ENCODE measurements at regions not wholly inside any gene's neighbourhood (a gene's known extent, or its start where the extent isn't known, plus 50 kb on each side); places are given as distances from the start of the nearest gene placed in this dataset.
"Not testable (repeated sequence)": the region's sequence is repeated elsewhere in the genome, so short reads cannot be mapped to it uniquely, and the experiment has no call there.

DNA sequence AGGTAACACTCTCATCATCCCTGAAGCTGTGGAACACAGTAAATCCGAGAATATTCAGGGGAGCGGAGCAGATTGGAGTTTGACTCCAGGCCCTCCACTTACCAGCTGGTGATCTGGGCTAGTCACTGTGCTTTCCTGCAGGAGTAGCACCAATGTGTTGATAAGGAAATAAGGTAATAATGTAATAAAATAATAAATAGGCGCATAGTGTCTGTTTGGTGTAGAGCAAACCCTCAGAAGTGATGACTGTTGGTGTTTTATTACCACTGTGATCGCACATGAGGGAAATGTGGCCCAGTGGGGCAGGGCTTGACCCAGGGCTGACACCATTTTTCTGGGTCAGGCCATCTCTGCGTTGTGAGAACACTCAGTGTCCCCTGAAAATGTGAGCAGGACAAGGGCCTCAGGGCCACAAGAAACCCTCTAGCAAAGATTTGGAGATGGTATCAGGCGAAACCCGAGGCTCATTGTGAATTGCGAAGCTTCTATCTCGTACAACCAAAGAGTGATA is 563.9 kb upstream of the B3GAT1 start:
- H3K4me3 ChIP-seq (replicated peaks; ENCODE audit: low read depth, low read length), result no peak overlapping the region
- no peak for DNase-seq (ENCODE audit: extremely low read depth, low read depth)
- TF ChIP-seq, protein P1, sequence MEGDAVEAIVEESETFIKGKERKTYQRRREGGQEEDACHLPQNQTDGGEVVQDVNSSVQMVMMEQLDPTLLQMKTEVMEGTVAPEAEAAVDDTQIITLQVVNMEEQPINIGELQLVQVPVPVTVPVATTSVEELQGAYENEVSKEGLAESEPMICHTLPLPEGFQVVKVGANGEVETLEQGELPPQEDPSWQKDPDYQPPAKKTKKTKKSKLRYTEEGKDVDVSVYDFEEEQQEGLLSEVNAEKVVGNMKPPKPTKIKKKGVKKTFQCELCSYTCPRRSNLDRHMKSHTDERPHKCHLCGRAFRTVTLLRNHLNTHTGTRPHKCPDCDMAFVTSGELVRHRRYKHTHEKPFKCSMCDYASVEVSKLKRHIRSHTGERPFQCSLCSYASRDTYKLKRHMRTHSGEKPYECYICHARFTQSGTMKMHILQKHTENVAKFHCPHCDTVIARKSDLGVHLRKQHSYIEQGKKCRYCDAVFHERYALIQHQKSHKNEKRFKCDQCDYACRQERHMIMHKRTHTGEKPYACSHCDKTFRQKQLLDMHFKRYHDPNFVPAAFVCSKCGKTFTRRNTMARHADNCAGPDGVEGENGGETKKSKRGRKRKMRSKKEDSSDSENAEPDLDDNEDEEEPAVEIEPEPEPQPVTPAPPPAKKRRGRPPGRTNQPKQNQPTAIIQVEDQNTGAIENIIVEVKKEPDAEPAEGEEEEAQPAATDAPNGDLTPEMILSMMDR (IDR thresholded peaks at IDR 0.05; ENCODE audit: low read depth, low read length, missing control alignments), result no peak

DNA sequence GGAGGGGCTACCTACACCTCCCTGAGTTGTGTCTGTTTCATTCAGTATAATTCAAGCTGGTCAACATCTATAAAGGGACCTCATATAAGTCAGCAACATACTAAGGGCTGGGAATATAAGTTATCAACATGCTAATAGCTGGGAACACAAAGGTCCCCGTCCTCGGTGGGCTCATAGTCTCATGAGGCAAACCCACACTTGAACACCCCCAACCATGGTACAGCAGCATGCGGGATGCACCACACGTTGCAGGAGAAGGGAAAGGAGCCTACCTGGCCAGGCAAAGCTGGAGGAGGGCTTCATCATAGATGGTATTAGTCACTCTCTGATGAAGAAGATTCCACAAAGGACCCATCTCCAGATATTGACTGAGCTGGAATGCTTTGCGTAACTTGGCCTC is 561.8 kb upstream of the B3GAT1 start:
- H3K4me3 ChIP-seq (replicated peaks; ENCODE audit: low read depth, low read length), result no peak overlapping the region
- no peak for DNase-seq (ENCODE audit: extremely low read depth, low read depth)
- TF ChIP-seq, protein P1 (IDR thresholded peaks at IDR 0.05; ENCODE audit: low read depth, low read length, missing control alignments), result no peak

DNA sequence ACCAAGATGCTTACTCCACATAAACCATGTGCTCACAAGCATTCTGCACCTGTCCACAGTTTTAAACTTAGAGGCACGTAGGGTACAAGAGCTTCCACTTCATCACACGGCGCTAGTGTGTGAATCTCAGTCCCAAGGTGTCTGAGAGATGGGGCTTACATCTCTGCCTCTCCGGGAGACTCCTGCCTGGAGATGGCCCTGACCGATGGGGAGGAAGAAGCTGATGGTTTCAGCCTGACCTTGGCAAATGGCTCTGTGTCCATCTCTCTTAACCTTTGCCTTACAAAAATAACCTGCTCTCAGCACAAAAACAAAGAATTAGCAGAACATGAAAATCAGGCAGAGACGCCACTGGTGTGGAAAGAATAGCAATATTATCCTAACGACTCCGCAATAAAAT is 559.3 kb upstream of the B3GAT1 start:
- TF ChIP-seq, protein P1 (IDR thresholded peaks at IDR 0.05; ENCODE audit: low read depth, low read length, missing control alignments), result no peak
- DNase-seq (ENCODE audit: extremely low read depth, low read depth), result no peak
- H3K4me3 ChIP-seq (replicated peaks; ENCODE audit: low read depth, low read length), result no peak overlapping the region

DNA sequence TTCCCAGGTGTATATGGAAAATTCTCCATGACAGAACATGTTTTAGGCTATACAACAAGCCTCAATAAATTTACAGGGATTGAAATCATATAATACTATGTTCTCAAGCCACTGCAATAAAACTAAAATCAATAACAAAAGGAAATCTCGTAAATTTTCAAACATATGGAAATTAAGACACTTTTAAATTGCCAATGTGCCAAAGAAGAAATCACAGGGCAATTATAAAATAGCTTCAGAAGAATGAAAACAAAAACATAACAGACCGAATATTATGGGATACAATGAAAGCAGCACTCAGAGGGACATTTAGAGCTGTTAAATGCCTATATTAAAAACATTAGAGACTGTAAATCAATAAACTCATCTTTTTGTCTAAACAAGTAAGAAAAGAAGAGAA is 555.7 kb upstream of the B3GAT1 start:
- TF ChIP-seq, protein P1 (IDR thresholded peaks at IDR 0.05; ENCODE audit: low read depth, low read length, missing control alignments), result no peak
- no peak overlapping the region for H3K4me3 ChIP-seq (replicated peaks; ENCODE audit: low read depth, low read length)
- no peak for DNase-seq (ENCODE audit: extremely low read depth, low read depth)

DNA sequence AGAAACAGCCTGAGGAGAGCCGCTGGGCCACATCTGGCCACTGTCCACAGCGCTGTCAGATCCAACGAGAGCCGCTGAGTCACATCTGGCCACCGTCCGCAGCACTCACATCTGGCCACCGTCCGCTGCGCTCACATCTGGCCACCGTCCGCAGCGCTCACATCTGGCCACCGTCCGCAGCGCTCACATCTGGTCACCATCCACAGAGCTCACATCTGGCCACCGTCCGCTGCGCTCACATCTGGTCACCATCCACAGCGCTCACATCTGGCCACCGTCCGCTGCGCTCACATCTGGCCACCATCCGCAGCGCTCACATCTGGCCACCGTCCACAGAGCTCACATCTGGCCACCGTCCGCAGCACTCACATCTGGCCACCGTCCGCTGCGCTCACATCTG is 549.3 kb upstream of the B3GAT1 start:
- DNase-seq (ENCODE audit: extremely low read depth, low read depth); H3K4me3 ChIP-seq (replicated peaks; ENCODE audit: low read depth, low read length): not testable (repeated sequence)

DNA sequence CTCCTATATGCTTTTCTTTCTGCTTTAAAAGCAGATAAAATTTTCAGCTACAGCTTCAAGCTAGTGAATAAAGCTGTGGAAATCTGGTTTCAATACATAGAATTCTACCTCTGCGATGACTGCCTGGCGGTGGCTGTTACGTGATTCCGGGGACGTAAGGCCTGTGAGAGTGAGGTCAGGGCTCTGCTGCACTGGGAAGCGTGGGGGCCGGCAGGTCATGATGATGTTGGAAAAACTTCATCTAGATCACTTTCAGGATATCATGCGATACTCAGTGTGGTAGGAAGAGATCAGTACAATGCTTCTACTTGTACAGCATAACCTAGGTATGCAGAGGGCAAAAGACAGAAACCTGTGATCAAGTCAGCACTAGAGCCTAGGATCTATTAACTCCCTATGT is 546.8 kb upstream of the B3GAT1 start:
- no peak for DNase-seq (ENCODE audit: extremely low read depth, low read depth)
- TF ChIP-seq, protein P1 (IDR thresholded peaks at IDR 0.05; ENCODE audit: low read depth, low read length, missing control alignments), result no peak
- H3K4me3 ChIP-seq (replicated peaks; ENCODE audit: low read depth, low read length), result no peak overlapping the region

DNA sequence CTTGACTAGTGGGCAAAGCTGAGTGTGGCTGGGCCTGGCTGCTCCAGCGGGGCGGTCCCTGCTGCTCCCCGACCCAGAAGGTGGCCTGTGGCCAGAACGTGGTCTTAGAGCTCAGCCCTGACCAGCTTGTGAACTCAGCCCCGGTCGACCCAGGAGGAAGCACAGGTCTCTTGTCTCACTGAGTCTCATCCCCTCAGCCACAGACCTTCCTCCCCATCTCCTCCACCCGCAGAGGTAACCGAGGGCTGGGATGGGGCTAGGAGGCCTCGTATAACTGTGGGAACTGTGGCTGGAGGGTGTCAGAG is 546.2 kb upstream of the B3GAT1 start:
- H3K4me3 ChIP-seq (replicated peaks; ENCODE audit: low read depth, low read length), result no peak overlapping the region
- no peak for DNase-seq (ENCODE audit: extremely low read depth, low read depth)
- TF ChIP-seq, protein P1 (IDR thresholded peaks at IDR 0.05; ENCODE audit: low read depth, low read length, missing control alignments), result no peak

All from HFF-Myc (cell line).